ENCODE measurements at regions not wholly inside any gene's neighbourhood (a gene's known extent, or its start where the extent isn't known, plus 50 kb on each side); places are given as distances from the start of the nearest gene placed in this dataset.

- no peak overlapping the region for H3K27ac Mint-ChIP-seq
- DNase-seq (no peak), ATAC-seq (no peak)
- Histone ChIP-seq H3K27me3 (ENCODE audit: control insufficient read depth, insufficient read depth, low read length) (no peaks in the 10 kb centered on the region), H3K4me1 (ENCODE audit: control insufficient read depth, insufficient read depth, low read length) (no peaks in the 10 kb centered on the region), H3K36me3 (ENCODE audit: control insufficient read depth, insufficient read depth, low read length) (no peaks in the 10 kb centered on the region), H3K9me3 (ENCODE audit: control insufficient read depth, insufficient read depth, low read length) (no peaks in the 10 kb centered on the region), H3K27ac (ENCODE audit: low read length) (no peak overlapping the region), H3K4me3 (ENCODE audit: low read length) (no peak overlapping the region)
- no peak for TF ChIP-seq CTCF (IDR thresholded peaks at IDR 0.05)
- WGBS (ENCODE audit: insufficient coverage) = 93% methylated on average over 9 of the region's 9 CpGs
- H3K4me1 Mint-ChIP-seq = peaks cover 8 to 17% of the 10 kb centered on the region in 2 donors
- no peaks in the 10 kb centered on the region for H3K36me3 Mint-ChIP-seq
- intact Hi-C loops (cut with micrococcal nuclease) = no loop called here
- H3K27me3 Mint-ChIP-seq (ENCODE audit: low read depth in 2 of 2) = peaks cover 7 to 9% of the 10 kb centered on the region in 2 donors
- no peaks in the 10 kb centered on the region for H3K9me3 Mint-ChIP-seq
- no peak overlapping the region for H3K4me3 Mint-ChIP-seq
These were observed 192.8 kb downstream of the BCL11B start for GRCh38 chr14:99079061-99079727.

- no peak overlapping the region for H3K4me3 ChIP-seq (ENCODE audit: low read length)
- H3K36me3 ChIP-seq (ENCODE audit: control insufficient read depth, insufficient read depth, low read length) = no peaks in the 10 kb centered on the region
- DNase-seq (no peak), ATAC-seq (no peak)
- Mint-ChIP-seq H3K4me1 (peaks cover 3 to 13% of the 10 kb centered on the region in 2 donors), H3K36me3 (no peaks in the 10 kb centered on the region), H3K9me3 (no peaks in the 10 kb centered on the region), H3K4me3 (no peak overlapping the region), H3K27ac (no peak overlapping the region), H3K27me3 (ENCODE audit: low read depth in 2 of 2) (peaks cover 7 to 9% of the 10 kb centered on the region in 2 donors)
- intact Hi-C loops (cut with micrococcal nuclease) = no loop called here
- no peaks in the 10 kb centered on the region for H3K4me1 ChIP-seq (ENCODE audit: control insufficient read depth, insufficient read depth, low read length)
- 83% methylated on average over 2 of the region's 3 CpGs for WGBS (ENCODE audit: insufficient coverage)
- H3K9me3 ChIP-seq (ENCODE audit: control insufficient read depth, insufficient read depth, low read length) = no peaks in the 10 kb centered on the region
- no peak overlapping the region for H3K27ac ChIP-seq (ENCODE audit: low read length)
- no peaks in the 10 kb centered on the region for H3K27me3 ChIP-seq (ENCODE audit: control insufficient read depth, insufficient read depth, low read length)
- no peak for TF ChIP-seq CTCF (IDR thresholded peaks at IDR 0.05)
These were observed 191.7 kb downstream of the BCL11B start for GRCh38 chr14:99080306-99080705.

DNA sequence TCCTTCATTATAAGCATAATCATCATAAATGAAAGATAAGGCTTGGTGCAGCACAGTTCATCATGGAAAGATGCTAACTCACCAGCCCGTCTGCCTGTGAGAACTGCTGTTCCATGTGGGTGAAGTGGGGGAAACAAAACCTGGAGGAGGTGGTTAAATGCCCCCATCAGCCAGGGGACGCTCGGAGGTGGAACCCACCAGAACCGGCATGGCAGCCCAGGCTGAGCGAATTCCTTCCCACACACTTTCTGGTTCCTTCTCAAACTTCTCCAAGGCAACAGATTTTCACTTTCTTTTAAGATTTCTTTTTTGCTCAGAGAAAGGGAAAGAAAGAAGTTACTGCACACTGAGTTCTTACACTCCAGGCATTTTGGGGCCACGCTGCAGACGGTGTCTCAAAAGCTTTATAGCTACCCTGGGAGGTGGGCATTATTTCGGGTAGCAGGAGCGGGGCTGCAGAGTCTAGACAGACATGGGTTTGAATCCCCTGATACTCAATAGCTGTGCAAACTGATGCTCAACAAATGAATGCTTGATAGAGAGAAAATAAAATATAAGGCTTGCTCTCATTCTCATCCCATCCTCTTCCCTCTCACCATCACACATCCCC is 190.7 kb downstream of the BCL11B start:
- no peak for DNase-seq
- Mint-ChIP-seq H3K4me1 (peaks cover 0 to 6% of the 10 kb centered on the region in 2 donors), H3K36me3 (no peaks in the 10 kb centered on the region), H3K27me3 (ENCODE audit: low read depth in 2 of 2) (peaks cover 3 to 9% of the 10 kb centered on the region in 2 donors), H3K27ac (no peak overlapping the region), H3K4me3 (no peak overlapping the region), H3K9me3 (no peaks in the 10 kb centered on the region)
- Histone ChIP-seq H3K36me3 (ENCODE audit: control insufficient read depth, insufficient read depth, low read length) (no peaks in the 10 kb centered on the region), H3K4me3 (ENCODE audit: low read length) (no peak overlapping the region), H3K27me3 (ENCODE audit: control insufficient read depth, insufficient read depth, low read length) (no peaks in the 10 kb centered on the region), H3K27ac (ENCODE audit: low read length) (no peak overlapping the region), H3K9me3 (ENCODE audit: control insufficient read depth, insufficient read depth, low read length) (no peaks in the 10 kb centered on the region), H3K4me1 (ENCODE audit: control insufficient read depth, insufficient read depth, low read length) (no peaks in the 10 kb centered on the region)
- intact Hi-C loops (cut with micrococcal nuclease) = no loop called here
- ATAC-seq = no peak
- TF ChIP-seq CTCF (IDR thresholded peaks at IDR 0.05) = no peak
- 81% methylated on average over 8 of the region's 9 CpGs for WGBS (ENCODE audit: insufficient coverage)

GRCh38 chr14:99081880-99082279 is 190.1 kb downstream of the BCL11B start:
- H3K36me3 Mint-ChIP-seq = no peaks in the 10 kb centered on the region

More at GRCh38 chr14:99081880-99082279, 190.1 kb downstream of the BCL11B start:
- no peaks in the 10 kb centered on the region for H3K9me3 ChIP-seq (ENCODE audit: control insufficient read depth, insufficient read depth, low read length)
- DNase-seq = no peak
- H3K4me1 ChIP-seq (ENCODE audit: control insufficient read depth, insufficient read depth, low read length) = no peaks in the 10 kb centered on the region
- Mint-ChIP-seq H3K27ac (no peak overlapping the region), H3K4me1 (peaks cover under 1 to 6% of the 10 kb centered on the region in 2 donors), H3K27me3 (ENCODE audit: low read depth in 2 of 2) (peaks cover 3 to 16% of the 10 kb centered on the region in 2 donors), H3K4me3 (no peak overlapping the region), H3K9me3 (no peaks in the 10 kb centered on the region)
- WGBS (ENCODE audit: insufficient coverage) = 84% methylated on average over 2 of the region's 2 CpGs
- no peak for ATAC-seq
- no peaks in the 10 kb centered on the region for H3K27me3 ChIP-seq (ENCODE audit: control insufficient read depth, insufficient read depth, low read length)
- H3K4me3 ChIP-seq (ENCODE audit: low read length) = no peak overlapping the region
- H3K36me3 ChIP-seq (ENCODE audit: control insufficient read depth, insufficient read depth, low read length) = no peaks in the 10 kb centered on the region
- intact Hi-C loops (cut with micrococcal nuclease) = no loop called here
- TF ChIP-seq CTCF (IDR thresholded peaks at IDR 0.05) = no peak
- H3K27ac ChIP-seq (ENCODE audit: low read length) = no peak overlapping the region
